H9 (cell line): ENCODE measurements at regions not wholly inside any gene's neighbourhood (a gene's known extent, or its start where the extent isn't known, plus 50 kb on each side); places are given as distances from the start of the nearest gene placed in this dataset.

Experiments
- DNase-seq: peaks from one replicate; pipeline ENCODE4 v3.0.0-alpha.2; 2017
- H2AFZ ChIP-seq: one replicate; pipeline ENCODE4 v1.6.1; 2013; ENCODE audit warnings: mild to moderate bottlenecking, low read length, control low read depth, moderate library complexity
- H2AK5ac ChIP-seq: 2 replicates; pipeline ENCODE4 v1.6.1; 2013; ENCODE audit warnings: low read length, control low read depth, mixed read lengths; ENCODE audit not compliant: insufficient read length
- H2BK120ac ChIP-seq: one replicate; pipeline ENCODE4 v1.6.1; 2013; ENCODE audit warnings: low read depth, mild to moderate bottlenecking, low read length, control low read depth, inconsistent platforms; ENCODE audit not compliant: poor library complexity, severe bottlenecking
- H2BK12ac ChIP-seq: 2 replicates; pipeline ENCODE4 v1.6.1; 2013; ENCODE audit warnings: low read length, control low read depth, mixed read lengths, low read depth; ENCODE audit not compliant: insufficient read length
- H2BK15ac ChIP-seq: 2 replicates; pipeline ENCODE4 v1.6.1; 2013; ENCODE audit warnings: low read depth, low read length, control low read depth
- H2BK20ac ChIP-seq: one replicate; pipeline ENCODE4 v1.6.1; 2013; ENCODE audit warnings: low read depth, mild to moderate bottlenecking, low read length, control low read depth, inconsistent platforms; ENCODE audit not compliant: poor library complexity, severe bottlenecking
- H2BK5ac ChIP-seq: 2 replicates; pipeline ENCODE4 v1.6.1; 2013; ENCODE audit warnings: low read length, control low read depth, mixed read lengths; ENCODE audit not compliant: insufficient read length
- H3K14ac ChIP-seq: 2 replicates; pipeline ENCODE4 v1.6.1; 2013; ENCODE audit warnings: low read length, control low read depth; ENCODE audit not compliant: insufficient read depth
- H3K18ac ChIP-seq: 2 replicates; pipeline ENCODE4 v1.6.1; 2013; ENCODE audit warnings: low read depth, mild to moderate bottlenecking, mixed read lengths, low read length, control low read depth; ENCODE audit not compliant: insufficient read length
- H3K23ac ChIP-seq: 2 replicates; pipeline ENCODE4 v1.6.1; 2013; ENCODE audit warnings: low read length, control low read depth, mixed read lengths, low read depth; ENCODE audit not compliant: insufficient read length
- H3K23me2 ChIP-seq: 2 replicates; pipeline ENCODE4 v1.6.1; 2013; ENCODE audit warnings: low read depth, mild to moderate bottlenecking, mixed read lengths, low read length, control low read depth; ENCODE audit not compliant: insufficient read length, poor library complexity, severe bottlenecking
- H3K27ac ChIP-seq: 2 replicates; pipeline ENCODE4 v1.5.1; 2013; ENCODE audit warnings: low read length, control low read depth, mixed read lengths, low read depth; ENCODE audit not compliant: insufficient read length
- H3K27me3 ChIP-seq: 2 replicates; pipeline ENCODE4 v1.6.1; 2013; ENCODE audit warnings: low read length, control low read depth, inconsistent platforms; ENCODE audit not compliant: insufficient read depth
- H3K4ac ChIP-seq: 2 replicates; pipeline ENCODE4 v1.6.1; 2013; ENCODE audit warnings: low read depth, mild to moderate bottlenecking, control low read depth, inconsistent platforms, low read length, moderate library complexity
- H3K4me1 ChIP-seq: 2 replicates; pipeline ENCODE4 v1.6.1; 2013; ENCODE audit warnings: low read length, control low read depth, inconsistent platforms; ENCODE audit not compliant: insufficient read depth
- H3K4me2 ChIP-seq: 2 replicates; pipeline ENCODE4 v1.6.1; 2013; ENCODE audit warnings: low read length, control low read depth, mixed read lengths; ENCODE audit not compliant: insufficient read length, insufficient read depth
- H3K56ac ChIP-seq: 2 replicates; pipeline ENCODE4 v1.6.1; 2013; ENCODE audit warnings: low read depth, mild to moderate bottlenecking, mixed read lengths, low read length, control low read depth; ENCODE audit not compliant: insufficient read length
- H3K79me1 ChIP-seq: 2 replicates; pipeline ENCODE4 v1.6.1; 2013; ENCODE audit warnings: low read depth, mild to moderate bottlenecking, moderate library complexity, low read length, control low read depth, inconsistent platforms; ENCODE audit not compliant: insufficient read depth, poor library complexity, severe bottlenecking
- H3K79me2 ChIP-seq: 2 replicates; pipeline ENCODE4 v1.6.1; 2013; ENCODE audit warnings: low read length, control low read depth, inconsistent platforms; ENCODE audit not compliant: insufficient read depth
- H3K9ac ChIP-seq: 2 replicates; pipeline ENCODE4 v1.6.1; 2013; ENCODE audit warnings: low read length, control low read depth, mixed read lengths; ENCODE audit not compliant: insufficient read length; ENCODE audit errors: extremely low read depth
- H3K9me3 ChIP-seq: one replicate; pipeline ENCODE4 v1.6.1; 2013; ENCODE audit warnings: low read depth, low read length, inconsistent platforms; ENCODE audit not compliant: control insufficient read depth
- H3T11ph ChIP-seq: one replicate; pipeline ENCODE4 v1.6.1; 2013; ENCODE audit warnings: mild to moderate bottlenecking, low read length, control low read depth, inconsistent platforms
- H4K20me1 ChIP-seq: one replicate; pipeline ENCODE4 v1.6.1; 2013; ENCODE audit not compliant: control insufficient read depth, insufficient read length, insufficient read depth
- H4K5ac ChIP-seq: 2 replicates; pipeline ENCODE4 v1.6.1; 2013; ENCODE audit warnings: low read depth, mild to moderate bottlenecking, mixed read lengths, low read length, control low read depth; ENCODE audit not compliant: insufficient read length
- H4K8ac ChIP-seq: replicated peaks from 2 replicates; pipeline ENCODE4 v1.6.1; 2013; ENCODE audit warnings: low read length, control low read depth, mixed read lengths, low read depth; ENCODE audit not compliant: insufficient read length
- H4K91ac ChIP-seq: 2 replicates; pipeline ENCODE4 v1.6.1; 2013; ENCODE audit warnings: low read depth, mild to moderate bottlenecking, moderate library complexity, mixed read lengths, low read length, control low read depth; ENCODE audit not compliant: insufficient read length
- H3K27ac Mint-ChIP-seq, 3 experiments: 2 replicates in 2 of 3; 3 replicates in 1 of 3; pipeline ENCODE4 v1.8.0; 2020 to 2021; ENCODE audit warnings: mixed read lengths in 3 of 3, mild to moderate bottlenecking in 1 of 3, moderate library complexity in 1 of 3
- H3K27me3 Mint-ChIP-seq: 2 replicates; pipeline ENCODE4 v1.8.0; 2021; ENCODE audit warnings: low read depth, mild to moderate bottlenecking, moderate library complexity, mixed read lengths
- H3K36me3 Mint-ChIP-seq, 3 experiments: 2 replicates in 2 of 3; 3 replicates in 1 of 3; pipeline ENCODE4 v1.8.0; 2020 to 2021; ENCODE audit warnings: low read depth in 3 of 3, mixed read lengths in 3 of 3; ENCODE audit not compliant: insufficient read depth in 1 of 3
- H3K4me1 Mint-ChIP-seq, 2 experiments: 2 replicates each; pipeline ENCODE4 v1.8.0; 2020; ENCODE audit warnings: mixed read lengths in 2 of 2
- H3K4me3 Mint-ChIP-seq, 2 experiments: 2 replicates in 1 of 2; 3 replicates in 1 of 2; pipeline ENCODE4 v1.8.0; 2020 to 2021; ENCODE audit warnings: mild to moderate bottlenecking in 2 of 2, mixed read lengths in 2 of 2, moderate library complexity in 1 of 2
- H3K9me3 Mint-ChIP-seq, 2 experiments: 2 replicates in 1 of 2; 3 replicates in 1 of 2; pipeline ENCODE4 v1.8.0; 2020; ENCODE audit warnings: mild to moderate bottlenecking in 2 of 2, mixed read lengths in 2 of 2, moderate library complexity in 1 of 2
- WGBS: extraction: QIAGEN DNeasy Blood & Tissue Kit; methylation state at CpG from one replicate; pipeline ENCODE4 v1.1.7; 2013; ENCODE audit warnings: missing lambda C conversion rate, low lambda C conversion rate, mixed read lengths; ENCODE audit not compliant: insufficient read length; ENCODE audit errors: extremely low coverage; 5-methylcytosine and 5-hydroxymethylcytosine counted together
- TF ChIP-seq, protein P1 (sequence below): fragments of 200-600 bp; sonication (generic); conservative IDR thresholded peaks from 3 replicates; pipeline ENCODE4 v1.8.0; 2021; ENCODE audit warnings: antibody characterized with exemption, mild to moderate bottlenecking

DNA sequence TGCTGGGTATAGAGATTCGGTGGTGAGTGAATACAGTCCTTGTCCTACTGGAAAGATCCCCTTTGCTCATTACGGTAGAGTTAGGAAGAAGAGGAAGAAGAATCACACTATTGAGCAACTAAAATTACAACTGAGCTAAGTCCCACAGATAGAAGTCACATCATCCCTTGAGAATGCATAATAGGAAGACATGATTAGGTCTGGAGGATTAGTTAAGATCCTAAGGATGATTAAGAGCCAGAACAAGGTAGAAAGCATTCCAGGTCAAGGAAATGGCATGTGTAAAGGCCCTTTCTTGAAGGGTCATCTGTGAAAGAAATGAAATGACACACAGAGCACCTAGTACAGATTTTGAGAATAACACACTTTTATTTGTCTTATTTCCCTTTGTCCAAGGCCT lies 503.5 kb downstream of the HAPSTR1 start:
- H3K23ac ChIP-seq = no peak overlapping the region
- H4K91ac ChIP-seq = no peak overlapping the region
- no peak overlapping the region for H2BK12ac ChIP-seq
- no peak overlapping the region for H2BK20ac ChIP-seq
- no peak overlapping the region for H2BK5ac ChIP-seq
- peaks cover 6 to 7% of the 10 kb centered on the region in 2 experiments; a peak in 3 of 4 replicates for H3K4me1 Mint-ChIP-seq
- no peak for DNase-seq
- no peak overlapping the region for H3K9ac ChIP-seq
- H3K4me3 Mint-ChIP-seq = no peak overlapping the region
- H3K27me3 Mint-ChIP-seq = peaks cover 10% of the 10 kb centered on the region
- H2AFZ ChIP-seq = no peak overlapping the region
- H3K9me3 ChIP-seq = no peaks in the 10 kb centered on the region
- no peak overlapping the region for H3K18ac ChIP-seq
- H3K56ac ChIP-seq = no peak overlapping the region
- H3K9me3 Mint-ChIP-seq = peaks cover 5 to 6% of the 10 kb centered on the region in 2 experiments; a peak in 4 of 5 replicates
- no peak overlapping the region for H2BK15ac ChIP-seq
- peaks cover 0 to 6% (median 5%) of the 10 kb centered on the region in 3 experiments; a peak in 2 of 7 replicates for H3K36me3 Mint-ChIP-seq
- no peak overlapping the region for H3K4me2 ChIP-seq
- H3K27ac ChIP-seq = no peak overlapping the region
- no peak overlapping the region for H2AK5ac ChIP-seq
- no peaks in the 10 kb centered on the region for H3K79me1 ChIP-seq
- no peak overlapping the region for H4K8ac ChIP-seq
- no peak overlapping the region for H4K5ac ChIP-seq
- H3K4me1 ChIP-seq = no peaks in the 10 kb centered on the region
- TF ChIP-seq, protein P1, sequence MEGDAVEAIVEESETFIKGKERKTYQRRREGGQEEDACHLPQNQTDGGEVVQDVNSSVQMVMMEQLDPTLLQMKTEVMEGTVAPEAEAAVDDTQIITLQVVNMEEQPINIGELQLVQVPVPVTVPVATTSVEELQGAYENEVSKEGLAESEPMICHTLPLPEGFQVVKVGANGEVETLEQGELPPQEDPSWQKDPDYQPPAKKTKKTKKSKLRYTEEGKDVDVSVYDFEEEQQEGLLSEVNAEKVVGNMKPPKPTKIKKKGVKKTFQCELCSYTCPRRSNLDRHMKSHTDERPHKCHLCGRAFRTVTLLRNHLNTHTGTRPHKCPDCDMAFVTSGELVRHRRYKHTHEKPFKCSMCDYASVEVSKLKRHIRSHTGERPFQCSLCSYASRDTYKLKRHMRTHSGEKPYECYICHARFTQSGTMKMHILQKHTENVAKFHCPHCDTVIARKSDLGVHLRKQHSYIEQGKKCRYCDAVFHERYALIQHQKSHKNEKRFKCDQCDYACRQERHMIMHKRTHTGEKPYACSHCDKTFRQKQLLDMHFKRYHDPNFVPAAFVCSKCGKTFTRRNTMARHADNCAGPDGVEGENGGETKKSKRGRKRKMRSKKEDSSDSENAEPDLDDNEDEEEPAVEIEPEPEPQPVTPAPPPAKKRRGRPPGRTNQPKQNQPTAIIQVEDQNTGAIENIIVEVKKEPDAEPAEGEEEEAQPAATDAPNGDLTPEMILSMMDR = no peak
- no peak overlapping the region for H3K14ac ChIP-seq
- no peaks in the 10 kb centered on the region for H3K27me3 ChIP-seq
- no peak overlapping the region for H3K27ac Mint-ChIP-seq
- no peaks in the 10 kb centered on the region for H3K23me2 ChIP-seq
- H3T11ph ChIP-seq = no peak overlapping the region
- no CpG with 5 or more reads among the region's 2 CpGs for WGBS
- no peaks in the 10 kb centered on the region for H3K79me2 ChIP-seq
- H3K4ac ChIP-seq = no peak overlapping the region
- H2BK120ac ChIP-seq = no peak overlapping the region
- H4K20me1 ChIP-seq = no peaks in the 10 kb centered on the region
